ENCODE measurements at regions not wholly inside any gene's neighbourhood (a gene's known extent, or its start where the extent isn't known, plus 50 kb on each side); places are given as distances from the start of the nearest gene placed in this dataset.

DNA sequence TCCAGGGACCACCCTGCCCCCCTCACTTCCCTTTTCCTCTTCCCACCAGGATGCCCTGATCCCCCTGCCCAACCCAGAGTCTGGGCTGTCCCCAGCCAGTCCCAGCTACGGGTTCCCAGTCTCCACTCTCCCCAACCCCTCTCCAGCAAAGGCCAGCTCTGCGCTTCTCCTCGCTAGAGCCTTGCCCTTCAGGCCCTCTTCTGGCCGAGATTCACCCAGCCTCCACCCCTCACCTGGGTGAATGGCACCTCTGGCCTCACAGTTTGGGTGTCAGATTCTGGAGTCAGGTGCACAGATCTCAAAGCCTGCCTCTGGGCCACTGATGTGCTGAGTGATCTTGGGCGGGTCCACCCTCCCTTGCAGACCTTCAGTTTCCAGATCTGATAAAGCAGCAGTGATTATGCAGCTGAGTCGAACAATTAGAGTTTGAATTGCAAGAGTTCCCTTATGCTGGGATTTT, 185.6 kb upstream of the TNRC6C start:
- no peak for FAIRE-seq
- no peak for DNase-seq (ENCODE audit: insufficient read length, low spot score)
- no peak for TF ChIP-seq POLR2A (IDR thresholded peaks at IDR 0.05; ENCODE audit: low read depth, low read length)
- TF ChIP-seq TAF1 (IDR thresholded peaks at IDR 0.05; ENCODE audit: low read depth, low read length): no peak
- no peak for TF ChIP-seq POU2F2 (IDR thresholded peaks at IDR 0.05; ENCODE audit: low read depth, low read length)
- TF ChIP-seq SPI1 (IDR thresholded peaks at IDR 0.05; ENCODE audit: low read depth, low read length): no peak
- no peak for TF ChIP-seq POLR2AphosphoS5 (IDR thresholded peaks at IDR 0.05; ENCODE audit: low read depth, low read length)
- TF ChIP-seq PAX5 (IDR thresholded peaks at IDR 0.05; ENCODE audit: insufficient read depth, low read length, severe bottlenecking): no peak

DNA sequence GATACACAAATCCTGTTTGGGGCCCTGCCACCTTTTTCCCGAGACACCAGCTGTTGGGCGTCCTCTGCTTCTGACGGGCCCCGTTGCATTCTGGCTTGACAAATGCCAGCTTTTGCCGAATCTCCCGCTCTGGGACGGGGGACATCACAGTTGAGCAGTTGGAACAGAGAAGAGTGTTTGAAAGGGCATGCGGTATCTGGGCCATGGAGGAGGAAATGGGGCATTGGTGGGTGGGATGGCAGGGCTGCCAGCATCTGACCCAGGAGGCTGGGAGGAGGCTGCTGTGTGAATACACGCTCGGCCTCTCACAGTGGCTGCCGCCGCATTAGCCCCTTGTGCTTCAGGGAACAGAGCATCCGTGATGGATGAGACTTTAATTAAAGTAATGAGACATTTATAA, 184.3 kb upstream of the TNRC6C start:
- FAIRE-seq (no peak), DNase-seq (ENCODE audit: insufficient read length, low spot score) (no peak)
- TF ChIP-seq SPI1 (IDR thresholded peaks at IDR 0.05; ENCODE audit: low read depth, low read length): no peak
- TF ChIP-seq PAX5 (IDR thresholded peaks at IDR 0.05; ENCODE audit: insufficient read depth, low read length, severe bottlenecking): no peak

DNA sequence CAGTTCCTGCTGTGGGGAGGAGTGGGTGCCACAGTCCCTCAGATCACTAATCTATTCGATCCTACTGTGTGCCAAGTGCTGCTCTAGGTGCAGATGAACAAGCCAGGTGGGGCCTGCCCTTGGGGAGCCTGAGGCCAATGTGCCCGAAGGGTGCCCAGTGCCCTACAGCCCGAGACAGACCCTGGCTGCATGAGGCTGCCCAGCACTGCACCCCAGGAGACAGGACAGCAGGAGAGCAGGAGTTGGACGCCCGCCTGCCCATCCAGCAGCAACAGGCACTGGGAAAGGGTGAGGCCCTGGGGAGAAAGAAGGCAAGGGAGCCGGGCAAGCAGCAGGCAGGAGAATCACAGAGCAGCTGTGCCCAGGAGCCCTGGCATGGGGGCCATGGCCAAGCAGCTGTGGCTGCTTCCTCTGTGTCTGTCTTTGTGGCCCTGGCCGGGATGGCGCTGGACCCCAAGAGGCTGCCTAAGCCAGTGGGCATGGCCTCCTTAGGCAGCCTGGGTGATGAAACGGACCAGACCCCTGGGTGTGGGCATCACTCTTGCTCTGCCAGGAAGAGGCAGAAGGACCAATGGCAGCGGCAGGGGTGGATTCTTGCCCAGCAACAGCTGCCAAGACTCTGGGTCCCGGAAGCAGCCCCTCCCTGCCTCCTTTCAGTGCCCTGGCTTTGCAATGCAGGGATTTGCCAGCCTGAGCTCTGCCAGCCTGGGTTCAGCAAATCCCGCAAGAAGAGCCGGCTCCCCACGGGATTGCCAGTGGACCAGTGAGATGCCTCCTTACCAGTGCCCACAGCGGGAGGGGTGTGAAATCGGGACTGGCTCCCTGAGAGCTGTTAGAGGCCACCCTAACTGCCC, 179.6 kb upstream of the TNRC6C start:
- no peak for FAIRE-seq
- no peak for TF ChIP-seq POU2F2 (IDR thresholded peaks at IDR 0.05; ENCODE audit: low read depth, low read length)
- no peak for TF ChIP-seq PAX5 (IDR thresholded peaks at IDR 0.05; ENCODE audit: insufficient read depth, low read length, severe bottlenecking)
- no peak for TF ChIP-seq POLR2A (IDR thresholded peaks at IDR 0.05; ENCODE audit: low read depth, low read length)
- TF ChIP-seq POLR2AphosphoS5 (IDR thresholded peaks at IDR 0.05; ENCODE audit: low read depth, low read length): no peak
- no peak for TF ChIP-seq TAF1 (IDR thresholded peaks at IDR 0.05; ENCODE audit: low read depth, low read length)
- TF ChIP-seq SPI1 (IDR thresholded peaks at IDR 0.05; ENCODE audit: low read depth, low read length): no peak
- no peak for DNase-seq (ENCODE audit: insufficient read length, low spot score)

DNA sequence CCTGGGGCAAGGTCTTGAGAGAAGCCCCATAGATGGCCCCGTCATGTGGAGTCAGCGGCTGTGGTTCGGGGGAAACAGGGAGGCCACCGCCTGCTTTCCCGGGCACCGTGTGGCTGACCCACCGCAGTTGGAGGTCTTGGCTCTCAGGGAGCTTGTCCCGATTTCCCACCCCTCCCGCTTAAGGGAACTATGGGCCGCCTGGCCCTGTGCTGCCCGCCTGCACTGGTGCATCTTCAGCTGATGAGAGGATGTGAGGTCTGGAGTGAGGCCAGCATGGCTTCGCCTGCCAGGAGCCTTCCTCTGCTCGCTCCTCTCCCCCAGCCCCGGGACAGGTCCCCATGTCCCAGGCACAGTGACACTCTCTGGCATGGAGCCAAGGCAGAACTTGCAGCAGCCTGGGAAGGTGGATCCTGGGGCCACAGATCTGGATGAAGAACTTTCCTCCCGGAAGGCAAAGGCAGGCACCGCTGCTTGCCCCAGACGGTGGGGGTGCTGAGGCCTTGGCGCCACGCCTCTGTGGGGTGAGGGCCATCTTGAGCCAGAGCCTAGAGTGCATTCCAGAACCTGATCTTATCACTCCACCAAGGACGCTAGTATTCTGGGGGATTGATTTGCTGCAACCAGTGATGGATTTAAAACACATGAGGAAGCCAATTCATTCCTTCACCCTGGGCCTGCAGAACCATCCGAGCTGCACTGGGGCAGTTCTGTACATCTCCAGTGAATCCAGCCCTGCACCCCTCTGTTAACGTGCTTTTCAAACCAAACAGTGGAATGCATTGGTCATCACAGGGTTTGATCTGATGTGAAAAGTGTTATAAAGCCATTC, 178.6 kb upstream of the TNRC6C start:
- FAIRE-seq (no peak), DNase-seq (ENCODE audit: insufficient read length, low spot score) (no peak)
- TF ChIP-seq SPI1 (IDR thresholded peaks at IDR 0.05; ENCODE audit: low read depth, low read length) (no peak), TAF1 (IDR thresholded peaks at IDR 0.05; ENCODE audit: low read depth, low read length) (no peak), POU2F2 (IDR thresholded peaks at IDR 0.05; ENCODE audit: low read depth, low read length) (no peak), PAX5 (IDR thresholded peaks at IDR 0.05; ENCODE audit: insufficient read depth, low read length, severe bottlenecking) (no peak), POLR2A (IDR thresholded peaks at IDR 0.05; ENCODE audit: low read depth, low read length) (no peak), POLR2AphosphoS5 (IDR thresholded peaks at IDR 0.05; ENCODE audit: low read depth, low read length) (no peak)

DNA sequence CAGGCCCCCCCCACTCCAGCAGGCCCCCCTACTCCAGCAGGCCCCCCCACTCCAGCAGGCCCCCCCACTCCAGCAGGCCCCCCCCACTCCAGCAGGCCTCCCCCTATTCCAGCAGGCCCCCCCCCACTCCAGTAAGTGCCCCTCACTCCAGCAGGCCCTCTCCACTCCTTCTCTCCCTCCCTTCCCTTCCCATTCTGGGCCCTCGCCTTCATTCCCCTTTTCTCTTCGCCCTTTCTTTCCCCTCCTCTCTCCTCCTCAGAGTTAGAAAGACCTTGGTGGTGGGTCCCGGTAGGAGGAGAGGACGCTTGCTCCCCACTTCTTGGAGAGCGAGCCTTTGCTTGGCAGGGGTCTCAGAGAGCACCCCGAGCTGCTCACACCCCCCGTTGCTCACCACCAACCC, 177.0 kb upstream of the TNRC6C start:
- TF ChIP-seq POU2F2 (IDR thresholded peaks at IDR 0.05; ENCODE audit: low read depth, low read length) (no peak), POLR2AphosphoS5 (IDR thresholded peaks at IDR 0.05; ENCODE audit: low read depth, low read length) (no peak), SPI1 (IDR thresholded peaks at IDR 0.05; ENCODE audit: low read depth, low read length) (no peak), PAX5 (IDR thresholded peaks at IDR 0.05; ENCODE audit: insufficient read depth, low read length, severe bottlenecking) (no peak), TAF1 (IDR thresholded peaks at IDR 0.05; ENCODE audit: low read depth, low read length) (no peak), POLR2A (IDR thresholded peaks at IDR 0.05; ENCODE audit: low read depth, low read length) (no peak)
- DNase-seq (ENCODE audit: insufficient read length, low spot score) (no peak), FAIRE-seq (no peak)

DNA sequence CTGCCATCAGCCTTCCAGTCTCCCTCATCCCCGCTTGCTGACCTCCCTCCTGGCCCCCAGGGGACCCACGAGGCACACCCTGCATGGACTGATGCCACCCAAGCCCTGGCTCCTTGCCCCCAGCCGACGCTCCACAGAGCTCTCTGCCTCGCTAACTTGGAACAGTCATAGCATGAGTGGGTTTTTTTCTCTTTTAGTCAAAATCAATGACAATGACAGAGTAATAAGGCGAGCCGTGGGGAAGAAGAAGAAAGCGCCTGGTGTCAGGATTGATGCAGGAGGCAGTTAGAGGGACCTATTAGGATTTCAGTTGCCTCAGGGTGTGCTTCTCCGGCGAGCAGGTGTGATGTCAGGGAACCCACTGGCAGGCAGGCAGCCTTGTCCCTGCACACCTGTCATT, 176.3 kb upstream of the TNRC6C start:
- DNase-seq (ENCODE audit: insufficient read length, low spot score): no peak
- FAIRE-seq: no peak
- TF ChIP-seq SPI1 (IDR thresholded peaks at IDR 0.05; ENCODE audit: low read depth, low read length) (no peak), PAX5 (IDR thresholded peaks at IDR 0.05; ENCODE audit: insufficient read depth, low read length, severe bottlenecking) (no peak), POLR2A (IDR thresholded peaks at IDR 0.05; ENCODE audit: low read depth, low read length) (no peak), TAF1 (IDR thresholded peaks at IDR 0.05; ENCODE audit: low read depth, low read length) (no peak), POLR2AphosphoS5 (IDR thresholded peaks at IDR 0.05; ENCODE audit: low read depth, low read length) (no peak), POU2F2 (IDR thresholded peaks at IDR 0.05; ENCODE audit: low read depth, low read length) (no peak)

DNA sequence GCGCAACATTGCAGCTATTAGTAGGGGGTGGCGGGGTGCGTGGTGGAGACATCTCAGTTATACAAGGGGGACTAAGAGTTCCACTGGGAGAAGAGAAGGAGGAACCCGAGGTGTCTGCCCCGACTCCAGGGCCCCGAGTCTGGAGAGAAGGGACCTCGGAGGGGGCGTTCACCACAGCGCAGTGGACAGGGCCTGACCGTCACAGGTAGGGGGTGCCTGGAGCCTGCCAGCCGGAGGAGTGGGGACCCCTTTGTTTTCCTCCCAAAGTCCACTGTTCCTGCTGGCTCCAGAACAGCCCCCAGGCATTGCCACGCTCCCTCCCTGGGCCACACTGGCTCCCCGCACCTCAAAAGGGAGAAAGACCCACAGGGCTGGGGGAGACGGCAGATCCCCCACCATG, 175.9 kb upstream of the TNRC6C start:
- FAIRE-seq (no peak), DNase-seq (ENCODE audit: insufficient read length, low spot score) (no peak)
- TF ChIP-seq PAX5 (IDR thresholded peaks at IDR 0.05; ENCODE audit: insufficient read depth, low read length, severe bottlenecking): no peak

DNA sequence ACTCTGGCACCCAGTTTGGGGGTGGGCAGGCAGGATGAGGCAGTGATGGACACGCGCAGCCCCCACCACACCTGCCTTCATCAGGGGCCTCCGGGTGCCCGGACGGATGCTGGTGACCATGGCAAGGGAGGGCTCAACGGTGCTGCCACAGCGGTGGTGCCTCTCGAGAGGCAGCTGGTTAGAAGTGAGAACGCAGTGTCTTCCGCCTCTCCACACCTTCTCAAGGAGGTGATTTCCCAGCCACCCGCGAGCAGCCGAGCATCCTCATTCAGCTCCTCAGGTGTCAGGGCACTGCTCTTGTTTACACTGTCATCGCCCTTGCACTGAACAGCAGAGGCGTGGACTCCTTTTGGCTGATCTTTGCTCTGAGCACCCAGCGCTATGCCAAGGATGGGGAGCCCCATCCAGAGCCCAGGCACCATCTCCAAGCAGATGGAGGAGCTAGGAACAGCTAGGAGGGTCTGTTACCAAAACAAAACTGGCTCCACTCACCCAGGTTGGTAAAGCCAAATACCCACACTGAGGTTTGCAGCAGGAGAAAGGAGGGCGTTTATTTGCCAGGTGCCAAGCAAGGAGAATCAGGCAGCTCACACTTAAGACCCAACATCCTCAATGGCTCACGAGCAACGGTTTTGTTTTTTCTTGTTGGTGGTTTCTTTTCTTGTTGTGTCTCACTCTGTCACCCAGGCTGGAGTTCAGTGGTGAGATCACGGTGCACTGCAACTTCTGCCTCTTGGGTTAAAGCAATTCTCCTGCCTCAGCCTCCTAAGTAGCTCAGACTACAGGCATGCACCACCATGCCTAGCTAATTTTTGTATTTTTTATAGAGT, 174.3 kb upstream of the TNRC6C start:
- TF ChIP-seq TAF1 (IDR thresholded peaks at IDR 0.05; ENCODE audit: low read depth, low read length) (no peak), PAX5 (IDR thresholded peaks at IDR 0.05; ENCODE audit: insufficient read depth, low read length, severe bottlenecking) (no peak), POLR2AphosphoS5 (IDR thresholded peaks at IDR 0.05; ENCODE audit: low read depth, low read length) (no peak), SPI1 (IDR thresholded peaks at IDR 0.05; ENCODE audit: low read depth, low read length) (no peak), POU2F2 (IDR thresholded peaks at IDR 0.05; ENCODE audit: low read depth, low read length) (no peak), POLR2A (IDR thresholded peaks at IDR 0.05; ENCODE audit: low read depth, low read length) (no peak)
- DNase-seq (ENCODE audit: insufficient read length, low spot score) (no peak), FAIRE-seq (no peak)

DNA sequence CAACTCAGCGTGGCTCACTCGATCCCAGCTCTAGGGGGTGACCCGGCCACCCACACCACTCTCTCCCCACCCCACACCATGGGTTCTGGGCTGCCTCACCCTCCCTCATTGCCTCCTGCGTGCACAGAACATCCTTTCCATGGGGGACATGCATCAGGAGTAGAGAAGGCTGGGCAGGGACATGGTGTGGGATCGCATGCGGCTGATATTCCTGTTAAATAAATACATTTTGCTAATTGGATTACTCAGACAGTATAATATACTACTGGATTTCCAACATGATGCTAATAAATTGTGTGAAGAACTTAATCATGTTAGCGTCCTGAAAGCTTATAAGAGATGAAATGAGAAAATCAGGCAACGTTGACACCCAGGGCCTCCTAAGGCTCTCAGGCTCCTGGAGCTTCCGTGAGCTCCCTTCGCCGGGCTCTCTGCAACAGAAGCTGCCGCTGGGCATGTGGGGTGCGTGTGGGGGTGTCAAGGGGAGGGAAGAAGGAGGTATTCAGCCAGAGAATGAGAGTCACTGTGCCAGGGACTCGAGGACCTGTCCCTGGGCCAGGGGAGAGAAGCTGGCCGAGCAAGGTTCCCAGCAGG, 173.1 kb upstream of the TNRC6C start:
- FAIRE-seq: no peak
- TF ChIP-seq POLR2AphosphoS5 (IDR thresholded peaks at IDR 0.05; ENCODE audit: low read depth, low read length): no peak
- no peak for TF ChIP-seq PAX5 (IDR thresholded peaks at IDR 0.05; ENCODE audit: insufficient read depth, low read length, severe bottlenecking)
- TF ChIP-seq TAF1 (IDR thresholded peaks at IDR 0.05; ENCODE audit: low read depth, low read length): no peak
- TF ChIP-seq SPI1 (IDR thresholded peaks at IDR 0.05; ENCODE audit: low read depth, low read length): no peak
- TF ChIP-seq POLR2A (IDR thresholded peaks at IDR 0.05; ENCODE audit: low read depth, low read length): no peak
- no peak for TF ChIP-seq POU2F2 (IDR thresholded peaks at IDR 0.05; ENCODE audit: low read depth, low read length)
- DNase-seq (ENCODE audit: insufficient read length, low spot score): no peak
